ENCODE measurements at regions not wholly inside any gene's neighbourhood (a gene's known extent, or its start where the extent isn't known, plus 50 kb on each side); places are given as distances from the start of the nearest gene placed in this dataset.
"Not testable (repeated sequence)": the region's sequence is repeated elsewhere in the genome, so short reads cannot be mapped to it uniquely, and the experiment has no call there.

GRCh38 chr2:123597988-123598387 lies 427.1 kb upstream of the CNTNAP5 start:
- Histone ChIP-seq H3K4me1 (no peaks in the 10 kb centered on the region), H3K36me3 (no peaks in the 10 kb centered on the region), H3K27ac (no peak overlapping the region), H3K9me3 (no peaks in the 10 kb centered on the region), H3K27me3 (no peaks in the 10 kb centered on the region), H3K4me3 (no peak overlapping the region)
- intact Hi-C loops (cut with DNase I; ENCODE audit: low total_unique reads), result no loop called here
- DNase-seq, result no peak
- no peak for TF ChIP-seq CTCF (IDR thresholded peaks at IDR 0.05)

- intact Hi-C loops (cut with DNase I; ENCODE audit: low total_unique reads), result no loop called here
- H3K27ac ChIP-seq, result no peak overlapping the region
- H3K27me3 ChIP-seq, result no peaks in the 10 kb centered on the region
- no peak for TF ChIP-seq CTCF (IDR thresholded peaks at IDR 0.05)
- no peaks in the 10 kb centered on the region for H3K9me3 ChIP-seq
- H3K36me3 ChIP-seq, result no peaks in the 10 kb centered on the region
- no peaks in the 10 kb centered on the region for H3K4me1 ChIP-seq
- DNase-seq, result no peak
- H3K4me3 ChIP-seq, result no peak overlapping the region
Measured at GRCh38 chr2:123606631-123607030, 418.5 kb upstream of the CNTNAP5 start.

- H3K27ac ChIP-seq, result no peak overlapping the region
- no peak overlapping the region for H3K4me3 ChIP-seq
- no peak for DNase-seq
- H3K4me1 ChIP-seq, result no peaks in the 10 kb centered on the region
- TF ChIP-seq CTCF (IDR thresholded peaks at IDR 0.05), result no peak
- intact Hi-C loops (cut with DNase I; ENCODE audit: low total_unique reads), result no loop called here
- no peaks in the 10 kb centered on the region for H3K36me3 ChIP-seq
- H3K27me3 ChIP-seq, result no peaks in the 10 kb centered on the region
- H3K9me3 ChIP-seq, result no peaks in the 10 kb centered on the region
Measured at GRCh38 chr2:123609077-123609476, 416.0 kb upstream of the CNTNAP5 start.

- Histone ChIP-seq H3K27me3 (no peaks in the 10 kb centered on the region), H3K36me3 (no peaks in the 10 kb centered on the region), H3K9me3 (no peaks in the 10 kb centered on the region), H3K27ac (no peak overlapping the region), H3K4me3 (no peak overlapping the region), H3K4me1 (no peaks in the 10 kb centered on the region)
- intact Hi-C loops (cut with DNase I; ENCODE audit: low total_unique reads), result no loop called here
- DNase-seq, result no peak
- TF ChIP-seq CTCF (IDR thresholded peaks at IDR 0.05), result no peak
Measured at GRCh38 chr2:123614596-123614995, 410.5 kb upstream of the CNTNAP5 start.

DNA sequence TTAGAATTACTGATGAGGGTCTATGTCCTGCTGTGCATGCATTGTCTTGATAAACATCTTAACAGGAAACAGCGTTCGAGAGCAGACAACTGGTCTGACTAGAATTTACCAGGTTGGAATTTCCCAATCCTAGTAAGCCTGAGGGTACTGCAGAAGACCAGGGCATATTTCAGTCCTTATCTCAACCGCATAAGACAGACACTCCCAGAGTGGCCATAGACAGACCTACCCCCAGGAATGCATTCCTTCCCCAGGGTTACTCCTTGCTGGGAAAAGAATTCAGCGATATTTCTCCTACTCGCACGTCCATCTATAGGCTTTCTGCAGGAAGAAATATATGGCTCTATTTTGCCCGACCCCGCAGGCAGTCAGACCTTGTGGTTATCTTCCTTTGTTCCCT lies 406.4 kb upstream of the CNTNAP5 start:
- H3K36me3 ChIP-seq; intact Hi-C loops (cut with DNase I; ENCODE audit: low total_unique reads); H3K4me1 ChIP-seq; H3K27me3 ChIP-seq; H3K9me3 ChIP-seq; H3K4me3 ChIP-seq; DNase-seq; H3K27ac ChIP-seq: not testable (repeated sequence)

DNA sequence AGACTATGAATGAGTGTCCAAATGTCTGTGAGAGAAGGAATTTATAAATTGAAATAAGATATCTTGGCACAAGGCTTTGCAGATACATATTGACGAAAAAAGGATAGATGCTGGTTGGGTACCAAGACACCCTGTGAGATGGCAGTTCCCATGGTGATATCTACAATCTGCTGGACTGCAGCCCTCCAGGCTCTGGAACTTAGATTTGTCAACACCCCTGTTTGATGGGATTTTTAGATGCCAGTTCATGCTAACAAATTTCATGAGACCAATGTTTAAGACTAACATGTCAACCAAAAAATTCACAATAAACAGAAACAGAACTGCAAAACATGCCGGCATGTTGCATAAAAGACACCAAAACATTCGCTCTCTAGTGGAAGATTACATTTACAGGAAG lies 400.3 kb upstream of the CNTNAP5 start:
- Histone ChIP-seq H3K4me3 (no peak overlapping the region), H3K27ac (no peak overlapping the region), H3K9me3 (no peaks in the 10 kb centered on the region), H3K27me3 (no peaks in the 10 kb centered on the region), H3K4me1 (no peaks in the 10 kb centered on the region), H3K36me3 (no peaks in the 10 kb centered on the region)
- TF ChIP-seq CTCF (IDR thresholded peaks at IDR 0.05), result no peak
- intact Hi-C loops (cut with DNase I; ENCODE audit: low total_unique reads), result no loop called here
- DNase-seq, result no peak

All from tibial artery (tissue), 4 donors.